ENCODE measurements at regions not wholly inside any gene's neighbourhood (a gene's known extent, or its start where the extent isn't known, plus 50 kb on each side); places are given as distances from the start of the nearest gene placed in this dataset.
"Not testable (repeated sequence)": the region's sequence is repeated elsewhere in the genome, so short reads cannot be mapped to it uniquely, and the experiment has no call there.

DNA sequence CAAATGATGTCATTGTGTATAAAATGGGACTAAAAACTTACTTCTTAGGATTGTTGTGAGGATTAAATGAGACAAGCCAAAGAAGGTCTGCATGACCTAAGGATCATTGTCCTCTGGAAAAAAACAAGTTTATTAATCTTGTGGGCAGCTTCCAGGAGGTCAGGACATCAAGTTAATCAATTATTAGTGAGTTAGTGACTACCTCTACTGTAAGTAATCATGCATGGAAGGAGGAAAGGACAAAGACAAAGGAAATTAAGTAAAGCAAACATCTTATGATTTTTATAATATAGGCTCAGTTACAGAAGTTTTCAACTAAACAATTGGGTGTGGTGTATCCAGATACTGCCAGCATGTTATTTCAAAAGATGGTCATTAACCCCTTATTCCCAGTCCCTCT, 129.3 kb upstream of the TUT7 start:
- Histone ChIP-seq H3K27me3 (ENCODE audit: insufficient read depth, low read depth) (no peaks in the 10 kb centered on the region), H4K20me1 (ENCODE audit: insufficient read depth) (no peaks in the 10 kb centered on the region), H3K36me3 (ENCODE audit: low read depth) (no peaks in the 10 kb centered on the region), H3K4me2 (no peak overlapping the region), H3K4me1 (replicated peaks; ENCODE audit: insufficient read depth) (0 out of 2 replicates have a peak, but pooled peaks cover 6% of the 10 kb centered on the region), H3K4me3 (no peak overlapping the region), H3K9me2 (ENCODE audit: insufficient read depth) (no peaks in the 10 kb centered on the region), H3K79me2 (ENCODE audit: low read depth) (no peaks in the 10 kb centered on the region), H3K9me3 (ENCODE audit: insufficient read depth, low read depth) (no peaks in the 10 kb centered on the region), H3F3A (ENCODE audit: insufficient read depth, low read depth) (no peaks in the 10 kb centered on the region), H3K27ac (no peak overlapping the region), H2AFZ (no peak overlapping the region)
- intact Hi-C loops (cut with micrococcal nuclease; ENCODE audit: unreplicated experiment), result no loop called here
- ChIA-PET POLR2A (ENCODE audit: unreplicated experiment) (no interaction called here), CTCF (no interaction called here)
- TF ChIP-seq, protein P1, sequence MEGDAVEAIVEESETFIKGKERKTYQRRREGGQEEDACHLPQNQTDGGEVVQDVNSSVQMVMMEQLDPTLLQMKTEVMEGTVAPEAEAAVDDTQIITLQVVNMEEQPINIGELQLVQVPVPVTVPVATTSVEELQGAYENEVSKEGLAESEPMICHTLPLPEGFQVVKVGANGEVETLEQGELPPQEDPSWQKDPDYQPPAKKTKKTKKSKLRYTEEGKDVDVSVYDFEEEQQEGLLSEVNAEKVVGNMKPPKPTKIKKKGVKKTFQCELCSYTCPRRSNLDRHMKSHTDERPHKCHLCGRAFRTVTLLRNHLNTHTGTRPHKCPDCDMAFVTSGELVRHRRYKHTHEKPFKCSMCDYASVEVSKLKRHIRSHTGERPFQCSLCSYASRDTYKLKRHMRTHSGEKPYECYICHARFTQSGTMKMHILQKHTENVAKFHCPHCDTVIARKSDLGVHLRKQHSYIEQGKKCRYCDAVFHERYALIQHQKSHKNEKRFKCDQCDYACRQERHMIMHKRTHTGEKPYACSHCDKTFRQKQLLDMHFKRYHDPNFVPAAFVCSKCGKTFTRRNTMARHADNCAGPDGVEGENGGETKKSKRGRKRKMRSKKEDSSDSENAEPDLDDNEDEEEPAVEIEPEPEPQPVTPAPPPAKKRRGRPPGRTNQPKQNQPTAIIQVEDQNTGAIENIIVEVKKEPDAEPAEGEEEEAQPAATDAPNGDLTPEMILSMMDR (conservative IDR thresholded peaks at IDR 0.05), result no peak
- no peak for TF ChIP-seq EZH2 (IDR thresholded peaks at IDR 0.05; ENCODE audit: low read depth)
- DNase-seq, result no peak
- no TSS peak for BruUV-seq (replicated peaks)

DNA sequence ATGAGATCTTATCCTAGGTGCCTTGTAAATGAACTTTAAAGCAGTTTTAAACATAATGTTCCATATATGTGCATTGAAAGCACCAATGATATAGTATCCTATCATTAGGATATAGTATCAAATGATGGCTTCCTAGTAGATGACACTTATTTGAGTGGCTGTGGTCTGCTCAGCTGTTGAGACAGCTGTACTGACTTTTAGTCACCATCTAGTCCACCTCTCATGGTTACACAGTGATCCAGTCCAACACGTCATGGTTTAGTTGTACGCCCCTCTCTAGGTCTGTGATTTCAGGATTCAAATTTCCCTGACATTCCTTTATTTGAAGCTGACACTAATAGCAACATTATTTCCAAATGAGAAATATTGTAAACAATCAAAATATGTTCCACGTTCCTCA, 127.3 kb upstream of the TUT7 start:
- no peaks in the 10 kb centered on the region for H4K20me1 ChIP-seq (ENCODE audit: insufficient read depth)
- POLR2A ChIA-PET (ENCODE audit: unreplicated experiment), result no interaction called here
- no peak overlapping the region for H2AFZ ChIP-seq
- H3K4me3 ChIP-seq, result no peak overlapping the region
- no peaks in the 10 kb centered on the region for H3K4me1 ChIP-seq (replicated peaks; ENCODE audit: insufficient read depth)
- H3K27ac ChIP-seq, result no peak overlapping the region
- CTCF ChIA-PET, result no interaction called here
- BruUV-seq (replicated peaks), result no TSS peak
- no peaks in the 10 kb centered on the region for H3K79me2 ChIP-seq (ENCODE audit: low read depth)
- TF ChIP-seq EZH2 (IDR thresholded peaks at IDR 0.05; ENCODE audit: low read depth), result no peak
- TF ChIP-seq, protein P1 (conservative IDR thresholded peaks at IDR 0.05), result no peak
- H3K9me3 ChIP-seq (ENCODE audit: insufficient read depth, low read depth), result no peaks in the 10 kb centered on the region
- no peaks in the 10 kb centered on the region for H3K27me3 ChIP-seq (ENCODE audit: insufficient read depth, low read depth)
- no peaks in the 10 kb centered on the region for H3K9me2 ChIP-seq (ENCODE audit: insufficient read depth)
- H3K4me2 ChIP-seq, result no peak overlapping the region
- no peak for DNase-seq
- H3K36me3 ChIP-seq (ENCODE audit: low read depth), result no peaks in the 10 kb centered on the region
- H3F3A ChIP-seq (ENCODE audit: insufficient read depth, low read depth), result no peaks in the 10 kb centered on the region
- intact Hi-C loops (cut with micrococcal nuclease; ENCODE audit: unreplicated experiment), result no loop called here

DNA sequence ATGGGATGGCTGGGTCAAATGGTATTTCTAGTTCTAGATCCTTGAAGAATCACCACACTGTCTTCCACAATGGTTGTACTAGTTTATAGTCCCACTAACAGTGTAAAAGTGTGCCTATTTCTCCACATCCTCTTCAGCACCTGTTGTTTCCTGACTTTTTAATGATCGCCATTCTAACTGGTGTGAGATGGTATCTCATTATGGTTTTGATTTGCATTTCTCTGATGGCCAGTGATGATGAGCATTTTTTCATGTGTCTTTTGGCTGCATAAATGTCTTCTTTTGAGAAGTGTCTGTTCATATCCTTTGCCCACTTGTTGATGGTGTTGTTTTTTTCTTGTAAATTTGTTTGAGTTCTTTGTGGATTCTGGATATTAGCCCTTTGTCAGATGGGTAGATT, 121.0 kb upstream of the TUT7 start:
- H3K4me1 ChIP-seq (replicated peaks; ENCODE audit: insufficient read depth); H3K36me3 ChIP-seq (ENCODE audit: low read depth); H3K4me3 ChIP-seq; H3K27me3 ChIP-seq (ENCODE audit: insufficient read depth, low read depth); H3K27ac ChIP-seq; intact Hi-C loops (cut with micrococcal nuclease; ENCODE audit: unreplicated experiment); H3F3A ChIP-seq (ENCODE audit: insufficient read depth, low read depth); H2AFZ ChIP-seq; H3K4me2 ChIP-seq; H4K20me1 ChIP-seq (ENCODE audit: insufficient read depth); POLR2A ChIA-PET (ENCODE audit: unreplicated experiment); H3K9me3 ChIP-seq (ENCODE audit: insufficient read depth, low read depth); H3K79me2 ChIP-seq (ENCODE audit: low read depth); BruUV-seq (replicated peaks); DNase-seq; H3K9me2 ChIP-seq (ENCODE audit: insufficient read depth); CTCF ChIA-PET: not testable (repeated sequence)

DNA sequence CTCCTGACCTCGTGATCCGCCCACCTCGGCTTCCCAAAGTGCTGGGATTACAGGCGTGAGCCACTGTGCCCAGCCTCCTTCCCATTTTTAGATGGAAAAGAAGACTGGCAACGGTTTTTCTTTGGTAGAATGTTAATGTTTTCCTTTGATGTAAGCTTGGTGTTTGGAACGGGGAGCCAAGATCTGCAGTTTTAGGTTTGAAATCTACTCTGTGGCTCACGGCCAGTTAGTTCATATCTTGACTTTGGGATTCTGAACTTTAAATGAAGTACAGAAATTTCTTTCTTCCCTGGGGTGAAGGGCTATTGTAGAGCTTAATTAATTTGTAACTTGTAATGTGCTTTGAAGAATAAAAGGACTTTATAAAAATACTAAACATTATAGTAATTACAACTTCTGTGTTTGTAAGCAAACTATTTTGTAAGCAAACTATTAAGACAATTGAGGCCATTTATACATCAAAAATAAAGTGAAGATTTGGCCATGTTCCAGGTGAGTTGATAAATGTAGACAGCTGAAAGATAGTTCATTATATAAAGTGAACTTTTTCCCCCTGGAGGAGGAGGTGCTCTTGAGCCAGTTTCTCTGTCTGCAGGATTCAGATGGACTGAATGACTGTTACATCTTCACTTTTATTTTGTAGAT, 117.1 kb upstream of the TUT7 start:
- no peaks in the 10 kb centered on the region for H3K4me1 ChIP-seq (replicated peaks; ENCODE audit: insufficient read depth)
- CTCF ChIA-PET, result no interaction called here
- BruUV-seq (replicated peaks), result no TSS peak
- no peaks in the 10 kb centered on the region for H3K9me3 ChIP-seq (ENCODE audit: insufficient read depth, low read depth)
- POLR2A ChIA-PET (ENCODE audit: unreplicated experiment), result no interaction called here
- no peaks in the 10 kb centered on the region for H3K27me3 ChIP-seq (ENCODE audit: insufficient read depth, low read depth)
- no peaks in the 10 kb centered on the region for H3F3A ChIP-seq (ENCODE audit: insufficient read depth, low read depth)
- no peak overlapping the region for H2AFZ ChIP-seq
- no peaks in the 10 kb centered on the region for H4K20me1 ChIP-seq (ENCODE audit: insufficient read depth)
- DNase-seq, result no peak
- no peak overlapping the region for H3K4me3 ChIP-seq
- no peak overlapping the region for H3K4me2 ChIP-seq
- no peaks in the 10 kb centered on the region for H3K9me2 ChIP-seq (ENCODE audit: insufficient read depth)
- H3K27ac ChIP-seq, result no peak overlapping the region
- intact Hi-C loops (cut with micrococcal nuclease; ENCODE audit: unreplicated experiment), result no loop called here
- TF ChIP-seq EZH2 (IDR thresholded peaks at IDR 0.05; ENCODE audit: low read depth), result no peak
- TF ChIP-seq, protein P1 (conservative IDR thresholded peaks at IDR 0.05), result no peak
- H3K36me3 ChIP-seq (ENCODE audit: low read depth), result no peaks in the 10 kb centered on the region
- H3K79me2 ChIP-seq (ENCODE audit: low read depth), result no peaks in the 10 kb centered on the region

Measured in PC-9 (cell line).